ENCODE measurements at regions not wholly inside any gene's neighbourhood (a gene's known extent, or its start where the extent isn't known, plus 50 kb on each side); places are given as distances from the start of the nearest gene placed in this dataset.

GRCh38 chr5:9858043-9858442 is 227.9 kb upstream of the TAS2R1 start:
- no peak overlapping the region for H3K4me3 ChIP-seq (ENCODE audit: low read depth, low read length)
- no peak for DNase-seq (ENCODE audit: low read depth)
- TF ChIP-seq CTCF (conservative IDR thresholded peaks at IDR 0.05; ENCODE audit: low read depth, low read length) = no peak

- TF ChIP-seq CTCF (conservative IDR thresholded peaks at IDR 0.05; ENCODE audit: low read depth, low read length) = no peak
- no peak overlapping the region for H3K4me3 ChIP-seq (ENCODE audit: low read depth, low read length)
These were observed 223.2 kb upstream of the TAS2R1 start for GRCh38 chr5:9853309-9853708.

GRCh38 chr5:9852671-9853070 is 222.5 kb upstream of the TAS2R1 start:
- peak; percentile 40 for DNase-seq (ENCODE audit: low read depth)
- H3K4me3 ChIP-seq (ENCODE audit: low read depth, low read length) = no peak overlapping the region
- TF ChIP-seq CTCF (conservative IDR thresholded peaks at IDR 0.05; ENCODE audit: low read depth, low read length) = no peak

More at GRCh38 chr5:9853309-9853708, 223.2 kb upstream of the TAS2R1 start:
- no peak for DNase-seq (ENCODE audit: low read depth)

GRCh38 chr5:9851458-9851857 is 221.3 kb upstream of the TAS2R1 start:
- DNase-seq (ENCODE audit: low read depth) = peak; percentile 73
- TF ChIP-seq CTCF (conservative IDR thresholded peaks at IDR 0.05; ENCODE audit: low read depth, low read length) = peak; percentile 72
- no peak overlapping the region for H3K4me3 ChIP-seq (ENCODE audit: low read depth, low read length)

GRCh38 chr5:9850456-9850855 is 220.3 kb upstream of the TAS2R1 start:
- no peak overlapping the region for H3K4me3 ChIP-seq (ENCODE audit: low read depth, low read length)
- no peak for TF ChIP-seq CTCF (conservative IDR thresholded peaks at IDR 0.05; ENCODE audit: low read depth, low read length)
- no peak for DNase-seq (ENCODE audit: low read depth)

GRCh38 chr5:9847631-9848030 is 217.5 kb upstream of the TAS2R1 start:
- no peak for TF ChIP-seq CTCF (conservative IDR thresholded peaks at IDR 0.05; ENCODE audit: low read depth, low read length)
- DNase-seq (ENCODE audit: low read depth) = no peak
- no peak overlapping the region for H3K4me3 ChIP-seq (ENCODE audit: low read depth, low read length)

GRCh38 chr5:9845185-9845584 is 215.0 kb upstream of the TAS2R1 start:
- no peak for DNase-seq (ENCODE audit: low read depth)
- no peak overlapping the region for H3K4me3 ChIP-seq (ENCODE audit: low read depth, low read length)
- no peak for TF ChIP-seq CTCF (conservative IDR thresholded peaks at IDR 0.05; ENCODE audit: low read depth, low read length)

All from choroid plexus epithelial cell (primary cell).